ENCODE measurements at regions not wholly inside any gene's neighbourhood (a gene's known extent, or its start where the extent isn't known, plus 50 kb on each side); places are given as distances from the start of the nearest gene placed in this dataset.

DNA sequence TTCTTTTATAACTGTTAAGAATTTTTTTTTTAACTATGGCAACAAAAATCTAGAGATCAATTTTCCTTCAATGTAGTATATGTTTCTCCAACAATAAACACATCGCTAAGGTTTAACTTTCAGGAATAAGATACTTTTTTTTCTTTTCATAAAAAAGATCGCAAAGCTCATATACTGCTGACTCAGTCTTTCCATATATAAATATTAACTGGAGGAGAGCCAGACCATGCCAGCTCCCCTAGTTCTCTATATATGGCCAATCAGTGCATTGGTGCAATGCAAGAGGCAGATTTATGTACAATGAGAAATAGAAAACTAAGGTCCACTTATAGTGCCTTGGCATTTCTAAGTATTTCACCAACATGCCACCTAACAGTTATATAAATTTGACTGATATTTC, 89.2 kb upstream of the GAS1 start:
- Histone ChIP-seq H2AK5ac (ENCODE audit: insufficient read length, low read length) (no peak overlapping the region), H4K20me1 (ENCODE audit: control insufficient read depth, insufficient read depth, insufficient read length) (no peaks in the 10 kb centered on the region), H2BK12ac (ENCODE audit: insufficient read length, low read depth, low read length) (no peak overlapping the region), H3K9ac (ENCODE audit: extremely low read depth, insufficient read length, low read length) (no peak overlapping the region), H2BK5ac (ENCODE audit: insufficient read length, low read length) (no peak overlapping the region), H3K18ac (ENCODE audit: insufficient read length, low read depth, low read length) (no peak overlapping the region), H3K9me3 (ENCODE audit: control insufficient read depth, low read depth, low read length) (no peaks in the 10 kb centered on the region), H2AFZ (ENCODE audit: low read length) (no peak overlapping the region), H3T11ph (ENCODE audit: low read length) (no peak overlapping the region), H2BK20ac (ENCODE audit: low read depth, low read length, poor library complexity, severe bottlenecking) (no peak overlapping the region), H2BK15ac (ENCODE audit: low read depth, low read length) (no peak overlapping the region), H3K4me1 (ENCODE audit: insufficient read depth, low read length) (no peaks in the 10 kb centered on the region; the same call in 1 of the 2 replicates), H3K79me2 (ENCODE audit: insufficient read depth, low read length) (no peaks in the 10 kb centered on the region), H3K23ac (ENCODE audit: insufficient read length, low read depth, low read length) (no peak overlapping the region), H3K14ac (ENCODE audit: insufficient read depth, low read length) (no peak overlapping the region), H4K91ac (ENCODE audit: insufficient read length, low read depth, low read length) (no peak overlapping the region), H3K4me2 (ENCODE audit: insufficient read depth, insufficient read length, low read length) (no peak overlapping the region), H3K23me2 (ENCODE audit: insufficient read length, low read depth, low read length, poor library complexity, severe bottlenecking) (peaks cover 3% of the 10 kb centered on the region), H3K79me1 (ENCODE audit: insufficient read depth, low read depth, low read length, poor library complexity, severe bottlenecking) (no peaks in the 10 kb centered on the region), H3K27ac (ENCODE audit: insufficient read length, low read depth, low read length) (no peak overlapping the region), H4K5ac (ENCODE audit: insufficient read length, low read depth, low read length) (no peak overlapping the region), H3K4ac (ENCODE audit: low read depth, low read length) (no peak overlapping the region), H3K27me3 (ENCODE audit: insufficient read depth, low read length) (no peaks in the 10 kb centered on the region), H2BK120ac (ENCODE audit: low read depth, low read length, poor library complexity, severe bottlenecking) (no peak overlapping the region), H4K8ac (replicated peaks; ENCODE audit: insufficient read length, low read depth, low read length) (no peak overlapping the region), H3K56ac (ENCODE audit: insufficient read length, low read depth, low read length) (no peak overlapping the region)
- TF ChIP-seq, protein P1, sequence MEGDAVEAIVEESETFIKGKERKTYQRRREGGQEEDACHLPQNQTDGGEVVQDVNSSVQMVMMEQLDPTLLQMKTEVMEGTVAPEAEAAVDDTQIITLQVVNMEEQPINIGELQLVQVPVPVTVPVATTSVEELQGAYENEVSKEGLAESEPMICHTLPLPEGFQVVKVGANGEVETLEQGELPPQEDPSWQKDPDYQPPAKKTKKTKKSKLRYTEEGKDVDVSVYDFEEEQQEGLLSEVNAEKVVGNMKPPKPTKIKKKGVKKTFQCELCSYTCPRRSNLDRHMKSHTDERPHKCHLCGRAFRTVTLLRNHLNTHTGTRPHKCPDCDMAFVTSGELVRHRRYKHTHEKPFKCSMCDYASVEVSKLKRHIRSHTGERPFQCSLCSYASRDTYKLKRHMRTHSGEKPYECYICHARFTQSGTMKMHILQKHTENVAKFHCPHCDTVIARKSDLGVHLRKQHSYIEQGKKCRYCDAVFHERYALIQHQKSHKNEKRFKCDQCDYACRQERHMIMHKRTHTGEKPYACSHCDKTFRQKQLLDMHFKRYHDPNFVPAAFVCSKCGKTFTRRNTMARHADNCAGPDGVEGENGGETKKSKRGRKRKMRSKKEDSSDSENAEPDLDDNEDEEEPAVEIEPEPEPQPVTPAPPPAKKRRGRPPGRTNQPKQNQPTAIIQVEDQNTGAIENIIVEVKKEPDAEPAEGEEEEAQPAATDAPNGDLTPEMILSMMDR (conservative IDR thresholded peaks at IDR 0.05) = no peak
- peaks cover under 1 to 3% of the 10 kb centered on the region in 2 experiments; a peak in 1 of 5 replicates for H3K9me3 Mint-ChIP-seq
- peaks cover 0 to 6% (median 0%) of the 10 kb centered on the region in 3 experiments; a peak in 4 of 7 replicates for H3K36me3 Mint-ChIP-seq (ENCODE audit: insufficient read depth in 1 of 3, low read depth in 3 of 3)
- H3K4me3 Mint-ChIP-seq = no peak overlapping the region
- peaks cover 15 to 30% of the 10 kb centered on the region in 2 experiments for H3K4me1 Mint-ChIP-seq
- no peak for DNase-seq
- no CpG with 5 or more reads among the region's 2 CpGs for WGBS (ENCODE audit: extremely low coverage, insufficient read length, low lambda C conversion rate)
- peaks cover 2% of the 10 kb centered on the region; the same call in 1 of the 2 replicates for H3K27me3 Mint-ChIP-seq (ENCODE audit: low read depth)
- H3K27ac Mint-ChIP-seq = no peak overlapping the region
